Iris pigment epithelial cell (primary cell): ENCODE measurements at regions not wholly inside any gene's neighbourhood (a gene's known extent, or its start where the extent isn't known, plus 50 kb on each side); places are given as distances from the start of the nearest gene placed in this dataset.
"Not testable (repeated sequence)": the region's sequence is repeated elsewhere in the genome, so short reads cannot be mapped to it uniquely, and the experiment has no call there.

Experiments used
- DNase-seq: peaks from one replicate; pipeline ENCODE4 v3.0.0-alpha.2; 2011; ENCODE audit warnings: low read depth

DNA sequence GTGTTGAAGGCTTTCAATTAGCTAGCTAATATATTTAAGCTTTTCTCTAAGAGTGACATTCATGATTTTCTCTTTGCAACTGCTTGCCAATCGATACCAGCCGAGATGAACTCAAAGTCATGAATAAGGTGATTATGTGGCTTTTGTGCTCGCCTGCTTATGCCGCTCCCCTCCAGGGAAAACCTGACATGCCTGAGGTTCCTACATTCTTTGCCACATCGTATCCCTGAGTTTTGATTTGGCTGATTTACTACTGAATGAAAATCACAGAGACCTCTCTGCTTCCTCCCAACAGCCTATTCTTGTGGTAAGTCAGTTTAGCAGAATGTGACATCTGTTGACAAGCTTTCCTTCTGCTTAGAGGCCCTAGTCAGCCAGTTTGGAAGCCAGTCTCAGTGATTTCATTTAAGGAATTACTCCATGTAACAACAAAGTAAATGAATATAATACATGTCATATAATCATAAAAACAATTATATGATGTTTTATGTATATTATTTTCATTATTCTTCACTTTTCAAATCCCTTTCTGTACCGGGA lies 513.4 kb downstream of the CSNK1G3 start:
- no peak for DNase-seq

- DNase-seq: no peak
Measured at GRCh38 chr5:124022966-124023365, 511.0 kb downstream of the CSNK1G3 start.

DNA sequence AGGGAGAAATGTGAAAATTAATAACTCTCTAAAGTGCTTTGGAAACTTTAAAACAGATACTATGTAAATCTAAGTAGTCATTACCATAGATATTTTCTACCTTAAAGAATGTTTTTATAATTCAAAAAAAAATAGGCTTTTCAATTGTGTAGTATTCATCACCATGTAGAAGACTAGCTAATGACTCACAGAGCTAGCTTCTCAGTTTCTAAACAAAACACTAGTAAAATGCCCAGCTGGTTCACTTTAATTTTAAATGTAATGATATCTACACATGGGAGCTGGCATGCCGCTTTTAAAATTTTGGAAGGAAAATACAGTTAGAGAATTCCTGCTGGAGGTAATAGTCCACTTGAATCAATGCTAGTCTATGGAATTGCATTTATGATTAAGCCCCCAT lies 509.8 kb downstream of the CSNK1G3 start:
- DNase-seq: no peak

DNA sequence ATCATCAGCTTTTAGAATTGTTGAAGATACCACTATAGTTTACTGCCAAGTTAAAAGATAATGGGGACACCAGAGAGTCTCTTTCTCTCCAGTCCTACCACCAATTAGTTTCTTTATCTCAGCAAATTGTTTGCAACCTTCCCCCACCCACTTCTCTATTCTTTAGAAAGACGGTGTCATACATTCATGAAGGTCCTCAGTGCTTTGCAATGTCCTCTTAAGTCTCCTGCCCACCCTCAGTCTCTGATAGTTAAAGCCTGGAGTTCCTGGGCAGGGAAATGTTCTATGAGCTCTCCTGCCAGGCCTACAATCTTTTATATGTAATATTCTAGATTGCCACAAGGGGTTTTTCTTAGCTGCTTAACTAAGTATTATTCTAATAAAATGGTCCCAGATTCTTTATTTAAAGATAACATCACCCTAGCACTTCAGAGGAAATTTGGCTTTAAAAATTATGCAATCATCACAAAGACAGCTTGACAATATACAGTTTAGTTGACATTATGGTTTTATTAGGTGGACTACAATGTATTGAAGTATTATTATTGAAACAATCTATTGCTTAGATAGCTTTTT lies 509.2 kb downstream of the CSNK1G3 start:
- DNase-seq: no peak

- not testable (repeated sequence) for DNase-seq
Measured at GRCh38 chr5:124017321-124017720, 505.3 kb downstream of the CSNK1G3 start.

- peak; percentile 14 for DNase-seq
Measured at GRCh38 chr5:124007675-124008398, 495.9 kb downstream of the CSNK1G3 start.

- DNase-seq: no peak
Measured at GRCh38 chr5:124001036-124001615, 489.1 kb downstream of the CSNK1G3 start.

DNA sequence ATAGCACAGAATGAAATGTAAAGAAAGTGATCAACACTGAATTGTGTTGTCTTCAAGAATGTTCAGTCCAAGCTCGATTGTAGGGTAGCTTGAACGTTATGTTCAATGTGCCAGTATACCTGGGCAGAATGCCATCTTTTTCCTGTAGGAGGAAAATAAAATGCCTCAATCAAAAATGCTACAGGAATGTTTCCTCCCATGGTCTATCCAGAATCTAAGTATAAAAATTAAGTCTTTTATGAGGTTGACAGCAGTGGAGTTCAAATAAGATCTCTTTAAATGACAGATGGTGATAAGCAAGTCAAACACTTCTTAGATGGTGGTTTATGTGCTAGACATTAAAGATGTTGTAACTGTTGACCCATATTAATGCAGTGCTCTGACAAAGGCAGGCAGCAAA lies 488.6 kb downstream of the CSNK1G3 start:
- no peak for DNase-seq

DNA sequence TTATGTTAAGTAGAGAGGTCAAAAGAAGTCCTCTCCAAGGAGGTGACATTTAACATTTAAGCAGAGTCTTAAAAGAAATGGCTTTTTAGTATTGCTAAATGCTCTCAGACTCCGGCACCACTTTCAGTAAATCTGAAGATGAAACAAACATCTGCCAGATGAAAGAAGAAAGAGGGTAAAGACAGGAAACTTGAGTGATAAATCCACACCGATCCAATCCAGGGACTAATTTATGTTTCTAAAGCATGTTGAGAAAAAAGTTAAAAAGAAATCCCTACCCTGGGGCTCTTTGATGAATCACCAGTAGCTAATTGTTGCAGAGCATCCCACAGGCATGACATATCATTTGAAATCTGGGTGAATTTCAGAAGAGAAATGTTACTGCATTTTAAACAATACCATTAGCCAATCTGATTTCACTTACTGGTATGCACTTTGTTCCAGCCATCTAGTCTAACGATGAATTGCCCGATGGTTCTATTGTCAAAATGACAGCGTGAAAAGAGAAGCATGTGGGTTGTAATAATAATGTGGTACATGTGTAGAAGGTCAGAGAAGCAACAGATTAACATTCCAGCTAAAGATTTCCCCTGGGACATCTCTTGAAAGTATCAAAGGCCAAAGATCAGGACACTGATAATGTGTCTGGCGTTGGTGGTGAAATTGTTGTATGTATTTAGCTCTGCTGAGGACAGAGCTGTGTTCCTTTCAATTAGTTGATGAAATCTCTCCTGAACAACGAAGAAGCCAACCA lies 485.7 kb downstream of the CSNK1G3 start:
- peak; percentile 21 for DNase-seq

DNA sequence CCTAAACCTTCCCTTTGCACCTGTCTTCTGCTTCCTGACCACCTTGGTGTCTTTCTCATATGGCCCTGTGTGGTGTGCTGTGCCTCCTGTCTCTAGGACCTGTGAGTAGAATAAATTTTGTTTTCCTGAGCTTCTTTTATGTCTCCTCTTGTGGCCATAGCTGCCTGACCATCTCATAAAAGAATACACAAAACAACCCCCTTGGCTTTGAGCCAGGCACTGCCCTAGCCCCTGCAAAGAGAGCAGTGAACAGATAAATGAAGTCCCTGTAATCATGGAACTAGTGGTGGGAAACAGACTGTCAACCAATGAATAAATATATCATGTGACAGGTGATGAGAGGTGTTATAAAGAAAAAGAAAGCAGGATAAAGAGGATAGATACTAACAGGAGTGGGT lies 485.1 kb downstream of the CSNK1G3 start:
- DNase-seq: no peak

DNA sequence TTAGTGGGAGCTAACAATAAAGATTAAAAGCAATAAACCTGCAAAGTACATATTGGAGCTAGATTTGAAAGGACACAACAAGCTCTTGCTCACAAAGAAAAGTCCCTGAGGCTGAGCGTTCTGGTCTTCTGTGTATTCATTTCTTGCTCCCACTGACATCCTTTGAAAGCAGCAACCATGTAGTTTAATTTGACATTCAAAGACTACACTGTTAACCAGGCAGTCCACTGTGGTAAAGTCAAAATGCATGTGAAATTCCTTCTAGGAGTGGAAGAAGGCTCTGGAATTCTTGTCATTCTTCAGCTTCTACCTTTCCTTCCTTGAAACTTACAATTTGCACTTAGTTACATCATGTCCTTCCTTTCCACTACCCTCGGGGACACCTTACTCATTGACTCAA lies 480.7 kb downstream of the CSNK1G3 start:
- DNase-seq: no peak

DNA sequence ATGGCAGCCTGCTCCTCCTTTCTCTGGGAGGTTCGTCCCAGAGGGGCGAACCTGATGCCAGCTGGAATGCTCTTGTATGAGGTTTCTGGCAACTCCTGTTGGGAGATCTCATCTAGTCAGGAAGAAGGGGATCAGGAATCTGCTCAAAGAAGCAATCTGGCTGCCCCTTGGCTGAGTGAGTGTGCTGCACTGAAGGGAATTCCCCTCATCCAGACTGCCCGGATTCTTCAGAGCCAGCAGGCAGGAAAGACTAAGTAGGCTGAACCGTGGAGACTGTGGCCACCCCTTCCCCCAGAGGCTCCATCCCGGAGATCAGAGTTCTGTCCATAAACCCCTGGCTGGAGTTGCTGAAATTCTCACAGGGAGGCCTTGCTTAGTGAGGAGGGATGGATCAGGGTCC lies 476.0 kb downstream of the CSNK1G3 start:
- DNase-seq: no peak

- DNase-seq: no peak
Measured at GRCh38 chr5:123976379-123977033, 464.5 kb downstream of the CSNK1G3 start.

- not testable (repeated sequence) for DNase-seq
Measured at GRCh38 chr5:123975521-123975920, 463.5 kb downstream of the CSNK1G3 start.

DNA sequence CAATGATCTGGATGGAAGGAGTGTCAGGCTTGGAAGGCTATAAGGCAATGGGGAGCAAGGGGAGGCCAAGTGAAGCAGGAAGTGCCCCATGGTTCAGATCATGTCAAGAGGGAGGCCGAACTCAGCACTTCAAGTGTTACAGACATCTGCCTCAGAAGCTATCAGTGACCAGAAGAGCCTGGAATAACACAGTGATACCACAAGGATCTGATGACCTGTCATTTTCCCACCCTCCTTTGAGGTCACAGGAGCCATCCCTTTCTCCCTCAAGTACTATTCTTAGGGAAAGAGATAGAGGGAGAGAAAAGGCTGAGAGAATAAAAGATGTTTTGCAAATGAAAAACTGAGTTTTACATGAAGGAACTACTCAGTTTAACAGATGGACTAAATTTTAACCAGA lies 454.8 kb downstream of the CSNK1G3 start:
- DNase-seq: no peak

DNA sequence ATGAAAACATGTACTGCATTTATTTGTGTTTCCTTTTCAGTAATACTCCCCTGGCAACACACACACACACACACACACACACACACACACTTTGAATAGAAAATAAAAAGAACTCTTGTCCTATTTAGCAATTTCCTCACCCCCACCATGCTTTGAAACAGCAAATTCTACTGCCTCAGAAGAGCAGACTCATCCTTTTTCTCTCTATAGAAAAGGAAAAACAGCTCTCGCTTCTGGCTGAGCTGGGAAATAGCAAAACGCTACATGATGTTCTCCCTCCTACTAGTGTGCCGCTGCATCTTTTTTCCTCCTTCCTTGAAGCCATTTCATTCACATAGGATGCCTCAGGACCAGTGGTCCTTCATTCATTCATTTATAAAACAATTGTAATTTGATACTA lies 453.6 kb downstream of the CSNK1G3 start:
- no peak for DNase-seq

- DNase-seq: no peak
Measured at GRCh38 chr5:123964884-123965283, 452.9 kb downstream of the CSNK1G3 start.

DNA sequence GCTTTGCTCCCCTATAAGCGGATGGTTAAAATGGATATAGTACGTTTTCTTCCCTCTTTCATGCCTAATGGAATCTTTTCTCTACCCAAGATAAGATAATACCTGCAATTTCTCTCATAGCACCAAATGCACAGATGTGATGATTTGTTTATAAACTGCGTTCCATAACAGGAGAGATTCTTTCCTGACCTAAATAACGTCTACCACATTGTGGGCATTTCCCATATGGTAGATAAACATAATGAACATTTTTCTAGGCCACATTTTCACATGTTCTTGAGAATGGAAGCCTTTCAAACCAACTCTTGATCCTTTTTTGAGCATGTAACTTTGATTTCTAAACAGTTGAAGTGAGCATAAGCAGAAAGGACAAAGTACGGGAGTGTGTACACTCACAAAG lies 448.5 kb downstream of the CSNK1G3 start:
- DNase-seq: no peak

- DNase-seq: peak; percentile 96
Measured at GRCh38 chr5:123951582-123951977, 439.6 kb downstream of the CSNK1G3 start.

DNA sequence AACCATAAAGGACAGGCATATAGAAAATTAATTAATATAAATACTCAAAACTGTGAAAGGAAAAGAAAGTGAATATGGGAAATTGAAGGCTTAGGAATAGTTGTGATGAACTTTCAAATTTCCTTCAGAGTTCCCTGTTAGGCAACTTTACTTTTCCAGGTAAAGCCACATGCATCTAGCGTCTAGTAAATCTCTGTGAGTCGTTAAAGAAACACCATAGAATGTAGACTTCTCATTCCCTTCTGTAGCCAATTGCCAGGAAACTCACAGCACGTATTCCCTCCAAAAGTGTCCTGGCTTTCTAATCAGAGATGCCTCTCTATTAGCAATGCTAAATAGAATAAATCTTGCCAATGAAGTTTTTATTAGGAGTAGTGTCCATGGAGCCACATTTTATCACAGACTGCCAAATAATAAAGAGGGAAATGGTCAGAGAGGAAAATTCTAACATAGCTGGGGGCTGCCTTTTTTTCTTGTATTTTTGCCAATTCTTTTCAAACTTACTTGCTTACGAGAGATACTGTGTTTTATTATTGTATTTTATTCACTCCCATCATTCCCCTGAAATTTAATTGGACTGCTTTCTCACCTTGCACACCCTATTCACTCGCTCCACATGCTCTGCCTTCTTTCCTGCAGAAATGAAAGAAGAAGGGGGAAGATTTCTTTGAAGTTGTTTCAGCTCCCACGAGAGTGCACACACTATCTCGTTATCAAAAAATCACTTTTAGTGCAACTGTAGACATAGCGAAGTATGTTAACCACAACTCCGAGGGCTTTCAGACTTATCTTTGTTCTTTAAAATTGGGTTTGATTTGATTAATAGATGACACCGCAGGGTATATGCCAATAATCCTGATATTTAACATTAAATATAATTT lies 439.0 kb downstream of the CSNK1G3 start:
- DNase-seq: no peak

- DNase-seq: no peak
Measured at GRCh38 chr5:123949807-123950340, 437.9 kb downstream of the CSNK1G3 start.
